GM13976 (cell line): ENCODE measurements at regions not wholly inside any gene's neighbourhood (a gene's known extent, or its start where the extent isn't known, plus 50 kb on each side); places are given as distances from the start of the nearest gene placed in this dataset.

Source experiments
- DNase-seq: peaks from one replicate; pipeline ENCODE4 v3.0.0; 2012; ENCODE audit warnings: low spot score
- in situ Hi-C: fragments of 300-500 bp; cut with MboI; formaldehyde crosslinking; loops from one replicate; pipeline ENCODE4 v1.12.0; 2022; ENCODE audit warnings: low sequenced_read_pairs, mixed read lengths, inconsistent platforms; ENCODE audit not compliant: unreplicated experiment
- TF ChIP-seq, protein P1 (sequence below): IDR thresholded peaks from 2 replicates; pipeline ENCODE4 v1.5.1; 2012; ENCODE audit warnings: borderline replicate concordance, mild to moderate bottlenecking; ENCODE audit not compliant: insufficient read depth; ENCODE audit errors: extremely low read depth, missing control alignments, control extremely low read depth

DNA sequence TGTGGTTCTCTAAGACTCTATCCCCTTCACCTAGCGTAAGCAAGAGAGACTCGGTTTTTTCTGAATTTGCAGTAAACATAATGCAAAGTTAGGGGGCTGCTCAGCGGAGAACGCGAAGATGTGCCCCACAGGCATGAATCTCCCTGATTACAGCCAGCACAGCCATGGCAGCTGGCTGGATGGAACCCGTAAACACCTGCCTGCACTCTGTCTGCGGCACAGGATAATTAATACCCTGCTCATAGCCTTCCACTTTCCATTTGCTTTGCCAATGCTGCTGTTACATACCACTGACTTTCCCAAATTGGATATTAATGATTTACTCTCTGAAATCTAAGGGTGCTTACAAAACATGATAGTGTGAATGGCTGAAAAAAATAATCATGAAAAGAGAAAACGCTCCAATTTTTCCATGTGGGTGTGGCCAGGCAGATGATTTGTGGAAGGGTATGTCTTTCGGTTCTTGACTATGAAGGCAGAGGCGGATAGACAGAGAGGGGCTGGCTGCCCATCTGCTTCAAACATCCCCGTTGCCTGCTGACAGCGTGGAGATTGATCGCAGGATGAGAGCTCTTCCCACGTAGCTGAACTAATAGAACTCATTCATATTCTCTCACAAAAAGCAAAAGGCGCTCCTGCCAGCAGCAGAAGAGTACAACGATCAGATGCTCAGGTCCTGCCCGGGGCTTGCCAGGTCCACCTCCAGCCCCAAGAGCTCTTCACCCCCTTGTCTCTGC is 193.2 kb upstream of the GHITM start:
- in situ Hi-C loops, result no loop called here
- TF ChIP-seq, protein P1, sequence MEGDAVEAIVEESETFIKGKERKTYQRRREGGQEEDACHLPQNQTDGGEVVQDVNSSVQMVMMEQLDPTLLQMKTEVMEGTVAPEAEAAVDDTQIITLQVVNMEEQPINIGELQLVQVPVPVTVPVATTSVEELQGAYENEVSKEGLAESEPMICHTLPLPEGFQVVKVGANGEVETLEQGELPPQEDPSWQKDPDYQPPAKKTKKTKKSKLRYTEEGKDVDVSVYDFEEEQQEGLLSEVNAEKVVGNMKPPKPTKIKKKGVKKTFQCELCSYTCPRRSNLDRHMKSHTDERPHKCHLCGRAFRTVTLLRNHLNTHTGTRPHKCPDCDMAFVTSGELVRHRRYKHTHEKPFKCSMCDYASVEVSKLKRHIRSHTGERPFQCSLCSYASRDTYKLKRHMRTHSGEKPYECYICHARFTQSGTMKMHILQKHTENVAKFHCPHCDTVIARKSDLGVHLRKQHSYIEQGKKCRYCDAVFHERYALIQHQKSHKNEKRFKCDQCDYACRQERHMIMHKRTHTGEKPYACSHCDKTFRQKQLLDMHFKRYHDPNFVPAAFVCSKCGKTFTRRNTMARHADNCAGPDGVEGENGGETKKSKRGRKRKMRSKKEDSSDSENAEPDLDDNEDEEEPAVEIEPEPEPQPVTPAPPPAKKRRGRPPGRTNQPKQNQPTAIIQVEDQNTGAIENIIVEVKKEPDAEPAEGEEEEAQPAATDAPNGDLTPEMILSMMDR, result no peak
- DNase-seq, result no peak

DNA sequence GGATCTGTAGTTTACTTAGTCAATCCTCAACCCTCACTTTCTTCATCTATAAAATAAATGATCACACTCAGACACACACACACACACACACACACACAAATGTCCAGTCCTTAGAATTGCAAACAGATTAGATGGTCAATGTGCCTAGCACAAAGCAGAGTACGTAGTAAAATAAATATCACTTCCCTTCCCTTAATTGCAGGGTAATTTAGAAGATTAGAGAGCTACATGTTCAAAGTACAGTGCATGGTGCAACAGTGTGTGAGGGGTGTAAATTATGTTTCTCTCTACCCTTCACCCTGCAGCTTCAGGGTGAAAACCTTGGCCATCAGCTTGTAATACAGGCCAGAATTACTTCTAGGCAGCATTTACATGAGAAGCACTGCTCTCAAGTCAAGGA is 187.0 kb upstream of the GHITM start:
- no peak for DNase-seq
- TF ChIP-seq, protein P1, result no peak
- in situ Hi-C loops, result no loop called here

DNA sequence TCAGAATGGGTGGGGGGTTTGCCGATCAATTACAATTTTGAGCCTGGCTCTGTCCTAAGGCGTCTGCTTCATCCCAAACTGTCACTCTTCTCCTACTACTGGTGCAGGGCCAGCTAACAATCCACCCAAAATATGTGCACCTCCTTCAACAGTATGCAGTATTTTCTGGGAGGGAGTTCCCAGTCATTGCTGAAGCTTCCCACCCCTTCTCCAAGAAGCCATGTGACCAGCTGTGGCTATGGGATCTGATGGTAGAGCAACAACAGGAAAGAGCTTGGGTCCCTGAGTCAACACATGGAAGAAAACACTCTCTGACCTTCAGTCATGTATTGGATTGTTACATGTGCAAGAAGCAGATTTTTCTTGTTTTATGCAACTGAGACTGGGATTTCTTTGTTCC is 185.7 kb upstream of the GHITM start:
- TF ChIP-seq, protein P1, result no peak
- DNase-seq, result no peak
- in situ Hi-C loops, result no loop called here

DNA sequence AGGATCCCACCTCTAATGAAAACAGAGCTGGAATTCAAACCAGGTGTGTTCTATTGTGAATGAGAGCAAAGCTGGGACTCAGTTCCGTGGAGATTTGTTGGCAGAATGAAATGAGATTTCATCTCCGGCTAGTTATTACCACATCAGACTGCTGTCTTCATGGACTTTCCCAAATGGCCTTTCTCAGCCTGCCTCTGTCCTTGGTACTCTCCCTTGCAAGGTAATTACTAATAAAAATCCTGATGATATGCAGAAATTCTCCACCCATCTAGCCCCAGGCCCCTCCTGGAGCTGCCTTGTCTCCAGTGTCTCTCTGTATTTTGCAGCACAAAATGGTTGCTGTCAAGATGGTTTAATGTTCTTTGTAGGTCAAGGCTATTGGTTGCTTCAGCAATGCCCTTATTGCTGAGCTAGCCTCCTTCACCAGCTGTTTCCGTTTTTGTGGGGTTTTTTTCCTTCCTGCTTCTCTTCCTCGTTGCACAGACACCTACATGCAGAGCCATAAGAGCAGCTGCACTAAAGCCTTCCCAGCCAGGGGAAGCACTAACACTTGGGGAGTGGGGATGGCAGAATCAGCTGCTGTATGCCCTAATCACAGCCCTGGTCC is 185.0 kb upstream of the GHITM start:
- TF ChIP-seq, protein P1, result no peak
- no peak for DNase-seq
- in situ Hi-C loops, result no loop called here

GRCh38 chr10:83955406-83955805 is 183.9 kb upstream of the GHITM start:
- DNase-seq, result no peak
- in situ Hi-C loops, result no loop called here
- TF ChIP-seq, protein P1, result no peak

GRCh38 chr10:83957168-83957947 is 182.0 kb upstream of the GHITM start:
- no peak for DNase-seq
- in situ Hi-C loops, result no loop called here
- TF ChIP-seq, protein P1, result no peak
